GM23338 (cell line): ENCODE measurements at regions not wholly inside any gene's neighbourhood (a gene's known extent, or its start where the extent isn't known, plus 50 kb on each side); places are given as distances from the start of the nearest gene placed in this dataset.

Experiments
- ATAC-seq: fragments of 200-7000 bp; cut with Tn5 transposase; 3 replicates; pipeline ENCODE4 v1.9.1; 2020
- DNase-seq: peaks from one replicate; pipeline ENCODE4 v3.0.0-alpha.2; 2015; ENCODE audit warnings: low spot score
- H2AFZ ChIP-seq: fragments of 200-600 bp; sonication (generic); 2 replicates; pipeline ENCODE4 v1.8.0; 2016; ENCODE audit warnings: antibody characterized with exemption, mild to moderate bottlenecking, moderate library complexity
- H3F3A ChIP-seq: fragments of 200-600 bp; sonication (generic); replicated peaks from 2 replicates; pipeline ENCODE4 v1.8.0; 2017; ENCODE audit warnings: antibody characterized with exemption, mixed run types, low read depth
- H3K27ac ChIP-seq: fragments of 200-600 bp; sonication (generic); 2 replicates; pipeline ENCODE4 v1.6.1; 2016; ENCODE audit warnings: low read depth
- H3K27me3 ChIP-seq: fragments of 200-600 bp; sonication (generic); 2 replicates; pipeline ENCODE4 v1.8.0; 2016; ENCODE audit warnings: mild to moderate bottlenecking, mixed run types, moderate library complexity; ENCODE audit not compliant: insufficient read depth
- H3K36me3 ChIP-seq: fragments of 200-600 bp; sonication (generic); 2 replicates; pipeline ENCODE4 v1.8.0; 2016; ENCODE audit warnings: mild to moderate bottlenecking; ENCODE audit not compliant: insufficient read depth
- H3K4me1 ChIP-seq: fragments of 200-600 bp; sonication (generic); 2 replicates; pipeline ENCODE4 v1.8.0; 2016; ENCODE audit warnings: mild to moderate bottlenecking, moderate library complexity; ENCODE audit not compliant: insufficient read depth
- H3K4me2 ChIP-seq: fragments of 200-600 bp; sonication (generic); 2 replicates; pipeline ENCODE4 v1.7.1; 2017; ENCODE audit warnings: mixed run types
- H3K4me3 ChIP-seq: fragments of 200-600 bp; sonication (generic); 2 replicates; pipeline ENCODE4 v1.6.1; 2016; ENCODE audit warnings: mixed run types
- H3K79me2 ChIP-seq: fragments of 200-600 bp; sonication (generic); replicated peaks from 2 replicates; pipeline ENCODE4 v1.8.0; 2017; ENCODE audit warnings: mild to moderate bottlenecking; ENCODE audit not compliant: insufficient read depth
- H3K9me2 ChIP-seq: fragments of 200-600 bp; sonication (generic); 2 replicates; pipeline ENCODE4 v1.8.0; 2017; ENCODE audit not compliant: insufficient read depth
- H4K20me1 ChIP-seq: fragments of 200-600 bp; sonication (generic); replicated peaks from 2 replicates; pipeline ENCODE4 v1.8.0; 2017; ENCODE audit warnings: mild to moderate bottlenecking; ENCODE audit not compliant: insufficient read depth
- H3K27ac Mint-ChIP-seq: 2 replicates; pipeline ENCODE4 v1.8.0; 2020; ENCODE audit warnings: inconsistent platforms, mild to moderate bottlenecking, moderate library complexity, mixed read lengths
- H3K27me3 Mint-ChIP-seq: 3 replicates; pipeline ENCODE4 v1.8.0; 2022; ENCODE audit warnings: low read depth, mild to moderate bottlenecking, moderate library complexity, mixed read lengths, inconsistent platforms; ENCODE audit not compliant: insufficient read depth, poor library complexity
- H3K36me3 Mint-ChIP-seq: 3 replicates; pipeline ENCODE4 v1.8.0; 2021; ENCODE audit warnings: low read depth, mild to moderate bottlenecking, inconsistent platforms, moderate library complexity, mixed read lengths
- H3K4me1 Mint-ChIP-seq: 3 replicates; pipeline ENCODE4 v1.8.0; 2020; ENCODE audit warnings: mild to moderate bottlenecking, inconsistent platforms, mixed read lengths
- H3K4me3 Mint-ChIP-seq: 3 replicates; pipeline ENCODE4 v1.8.0; 2021; ENCODE audit warnings: moderate library complexity, mild to moderate bottlenecking, inconsistent platforms, mixed read lengths
- H3K9me3 Mint-ChIP-seq: 3 replicates; pipeline ENCODE4 v1.8.0; 2020; ENCODE audit warnings: moderate library complexity, mild to moderate bottlenecking, inconsistent platforms, mixed read lengths
- CREB1 ChIP-seq: fragments of 250-450 bp; sonication (Bioruptor Pico); IDR thresholded peaks from 2 replicates; pipeline ENCODE4 v1.5.0; 2020; ENCODE audit warnings: low read depth, mild to moderate bottlenecking, moderate library complexity
- EZH2 ChIP-seq: fragments of 200-600 bp; sonication (generic); IDR thresholded peaks from one replicate; pipeline ENCODE4 v1.8.0; 2017; ENCODE audit warnings: antibody characterized with exemption, mild to moderate bottlenecking, low read depth; ENCODE audit not compliant: unreplicated experiment
- EZH2phosphoT487 ChIP-seq: fragments of 200-600 bp; sonication (generic); IDR thresholded peaks from one replicate; pipeline ENCODE4 v1.8.1; 2018; ENCODE audit warnings: antibody characterized with exemption; ENCODE audit not compliant: unreplicated experiment
- JUNB ChIP-seq: IDR thresholded peaks from one replicate; pipeline ENCODE4 v1.6.1; 2016; ENCODE audit warnings: antibody characterized with exemption; ENCODE audit not compliant: unreplicated experiment
- ZNF114 ChIP-seq: fragments of 250-450 bp; sonication (Bioruptor Pico); IDR thresholded peaks from 2 replicates; pipeline ENCODE4 v1.5.0; 2020; ENCODE audit warnings: mild to moderate bottlenecking, moderate library complexity
- TF ChIP-seq, protein P1 (sequence below): fragments of 250-450 bp; sonication (Bioruptor Pico); IDR thresholded peaks from 2 replicates; pipeline ENCODE4 v1.5.0; 2020; ENCODE audit warnings: mild to moderate bottlenecking, moderate library complexity
- TF ChIP-seq, protein P2 (sequence below): IDR thresholded peaks from 2 replicates; pipeline ENCODE4 v1.6.1; 2016; ENCODE audit warnings: antibody characterized with exemption

GRCh38 chr5:133683646-133684596, 71.6 kb upstream of the FSTL4 start:
- ATAC-seq = no peak
- H3K27me3 Mint-ChIP-seq = peaks cover 2% of the 10 kb centered on the region

More at GRCh38 chr5:133683646-133684596, 71.6 kb upstream of the FSTL4 start:
- Mint-ChIP-seq H3K4me3 (no peak overlapping the region), H3K27ac (no peak overlapping the region; the same call in 1 of the 2 replicates), H3K36me3 (no peaks in the 10 kb centered on the region), H3K9me3 (no peaks in the 10 kb centered on the region; the same call in 1 of the 3 replicates), H3K4me1 (no peaks in the 10 kb centered on the region)
- H3K9me2 ChIP-seq = no peaks in the 10 kb centered on the region
- H3K4me1 ChIP-seq = no peaks in the 10 kb centered on the region
- H3K4me3 ChIP-seq = no peak overlapping the region
- no peaks in the 10 kb centered on the region for H3F3A ChIP-seq
- H4K20me1 ChIP-seq = no peaks in the 10 kb centered on the region
- no peaks in the 10 kb centered on the region for H3K36me3 ChIP-seq
- TF ChIP-seq JUNB (no peak), EZH2phosphoT487 (no peak), EZH2 (no peak), CREB1 (CRISPR knock-in tag) (no peak), ZNF114 (CRISPR knock-in tag) (no peak)
- TF ChIP-seq, protein P1, sequence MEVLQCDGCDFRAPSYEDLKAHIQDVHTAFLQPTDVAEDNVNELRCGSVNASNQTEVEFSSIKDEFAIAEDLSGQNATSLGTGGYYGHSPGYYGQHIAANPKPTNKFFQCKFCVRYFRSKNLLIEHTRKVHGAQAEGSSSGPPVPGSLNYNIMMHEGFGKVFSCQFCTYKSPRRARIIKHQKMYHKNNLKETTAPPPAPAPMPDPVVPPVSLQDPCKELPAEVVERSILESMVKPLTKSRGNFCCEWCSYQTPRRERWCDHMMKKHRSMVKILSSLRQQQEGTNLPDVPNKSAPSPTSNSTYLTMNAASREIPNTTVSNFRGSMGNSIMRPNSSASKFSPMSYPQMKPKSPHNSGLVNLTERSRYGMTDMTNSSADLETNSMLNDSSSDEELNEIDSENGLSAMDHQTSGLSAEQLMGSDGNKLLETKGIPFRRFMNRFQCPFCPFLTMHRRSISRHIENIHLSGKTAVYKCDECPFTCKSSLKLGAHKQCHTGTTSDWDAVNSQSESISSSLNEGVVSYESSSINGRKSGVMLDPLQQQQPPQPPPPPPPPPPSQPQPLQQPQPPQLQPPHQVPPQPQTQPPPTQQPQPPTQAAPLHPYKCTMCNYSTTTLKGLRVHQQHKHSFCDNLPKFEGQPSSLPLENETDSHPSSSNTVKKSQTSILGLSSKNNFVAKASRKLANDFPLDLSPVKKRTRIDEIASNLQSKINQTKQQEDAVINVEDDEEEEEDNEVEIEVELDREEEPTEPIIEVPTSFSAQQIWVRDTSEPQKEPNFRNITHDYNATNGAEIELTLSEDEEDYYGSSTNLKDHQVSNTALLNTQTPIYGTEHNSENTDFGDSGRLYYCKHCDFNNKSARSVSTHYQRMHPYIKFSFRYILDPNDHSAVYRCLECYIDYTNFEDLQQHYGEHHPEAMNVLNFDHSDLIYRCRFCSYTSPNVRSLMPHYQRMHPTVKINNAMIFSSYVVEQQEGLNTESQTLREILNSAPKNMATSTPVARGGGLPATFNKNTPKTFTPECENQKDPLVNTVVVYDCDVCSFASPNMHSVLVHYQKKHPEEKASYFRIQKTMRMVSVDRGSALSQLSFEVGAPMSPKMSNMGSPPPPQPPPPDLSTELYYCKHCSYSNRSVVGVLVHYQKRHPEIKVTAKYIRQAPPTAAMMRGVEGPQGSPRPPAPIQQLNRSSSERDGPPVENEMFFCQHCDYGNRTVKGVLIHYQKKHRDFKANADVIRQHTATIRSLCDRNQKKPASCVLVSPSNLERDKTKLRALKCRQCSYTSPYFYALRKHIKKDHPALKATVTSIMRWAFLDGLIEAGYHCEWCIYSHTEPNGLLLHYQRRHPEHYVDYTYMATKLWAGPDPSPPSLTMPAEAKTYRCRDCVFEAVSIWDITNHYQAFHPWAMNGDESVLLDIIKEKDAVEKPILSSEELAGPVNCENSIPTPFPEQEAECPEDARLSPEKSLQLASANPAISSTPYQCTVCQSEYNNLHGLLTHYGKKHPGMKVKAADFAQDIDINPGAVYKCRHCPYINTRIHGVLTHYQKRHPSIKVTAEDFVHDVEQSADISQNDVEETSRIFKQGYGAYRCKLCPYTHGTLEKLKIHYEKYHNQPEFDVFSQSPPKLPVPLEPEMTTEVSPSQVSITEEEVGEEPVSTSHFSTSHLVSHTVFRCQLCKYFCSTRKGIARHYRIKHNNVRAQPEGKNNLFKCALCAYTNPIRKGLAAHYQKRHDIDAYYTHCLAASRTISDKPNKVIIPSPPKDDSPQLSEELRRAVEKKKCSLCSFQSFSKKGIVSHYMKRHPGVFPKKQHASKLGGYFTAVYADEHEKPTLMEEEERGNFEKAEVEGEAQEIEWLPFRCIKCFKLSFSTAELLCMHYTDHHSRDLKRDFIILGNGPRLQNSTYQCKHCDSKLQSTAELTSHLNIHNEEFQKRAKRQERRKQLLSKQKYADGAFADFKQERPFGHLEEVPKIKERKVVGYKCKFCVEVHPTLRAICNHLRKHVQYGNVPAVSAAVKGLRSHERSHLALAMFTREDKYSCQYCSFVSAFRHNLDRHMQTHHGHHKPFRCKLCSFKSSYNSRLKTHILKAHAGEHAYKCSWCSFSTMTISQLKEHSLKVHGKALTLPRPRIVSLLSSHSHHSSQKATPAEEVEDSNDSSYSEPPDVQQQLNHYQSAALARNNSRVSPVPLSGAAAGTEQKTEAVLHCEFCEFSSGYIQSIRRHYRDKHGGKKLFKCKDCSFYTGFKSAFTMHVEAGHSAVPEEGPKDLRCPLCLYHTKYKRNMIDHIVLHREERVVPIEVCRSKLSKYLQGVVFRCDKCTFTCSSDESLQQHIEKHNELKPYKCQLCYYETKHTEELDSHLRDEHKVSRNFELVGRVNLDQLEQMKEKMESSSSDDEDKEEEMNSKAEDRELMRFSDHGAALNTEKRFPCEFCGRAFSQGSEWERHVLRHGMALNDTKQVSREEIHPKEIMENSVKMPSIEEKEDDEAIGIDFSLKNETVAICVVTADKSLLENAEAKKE (CRISPR knock-in tag) = no peak
- TF ChIP-seq, protein P2, sequence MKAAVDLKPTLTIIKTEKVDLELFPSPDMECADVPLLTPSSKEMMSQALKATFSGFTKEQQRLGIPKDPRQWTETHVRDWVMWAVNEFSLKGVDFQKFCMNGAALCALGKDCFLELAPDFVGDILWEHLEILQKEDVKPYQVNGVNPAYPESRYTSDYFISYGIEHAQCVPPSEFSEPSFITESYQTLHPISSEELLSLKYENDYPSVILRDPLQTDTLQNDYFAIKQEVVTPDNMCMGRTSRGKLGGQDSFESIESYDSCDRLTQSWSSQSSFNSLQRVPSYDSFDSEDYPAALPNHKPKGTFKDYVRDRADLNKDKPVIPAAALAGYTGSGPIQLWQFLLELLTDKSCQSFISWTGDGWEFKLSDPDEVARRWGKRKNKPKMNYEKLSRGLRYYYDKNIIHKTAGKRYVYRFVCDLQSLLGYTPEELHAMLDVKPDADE = no peak
- H3K4me2 ChIP-seq = no peak overlapping the region
- no peaks in the 10 kb centered on the region for H3K27me3 ChIP-seq
- no peaks in the 10 kb centered on the region for H3K79me2 ChIP-seq
- no peak for DNase-seq
- no peak overlapping the region for H3K27ac ChIP-seq
- no peak overlapping the region for H2AFZ ChIP-seq
